Heart right ventricle (tissue), 16 donors: ENCODE measurements at regions not wholly inside any gene's neighbourhood (a gene's known extent, or its start where the extent isn't known, plus 50 kb on each side); places are given as distances from the start of the nearest gene placed in this dataset.

ENCODE experiments used
- ATAC-seq, 8 donors: fragments of 200-7000 bp; cut with Tn5 transposase; one replicate each; pipeline ENCODE4 v1.9.1; 2020; ENCODE audit warnings: mild to moderate bottlenecking in 8 of 8, moderate library complexity in 8 of 8, moderate number of reproducible peaks in 1 of 8
- DNase-seq, 2 donors: peaks; one replicate each; pipeline ENCODE4 v3.0.0-alpha.2; 2020
- H3K27ac ChIP-seq, 10 donors: fragments of 200-600 bp; sonication (generic) in 2 of 10; one replicate each; pipeline versions ENCODE4 v1.5.0 to v1.8.0; 2020 to 2022; ENCODE audit warnings: mild to moderate bottlenecking in 3 of 10
- H3K27me3 ChIP-seq, 7 donors: fragments of 200-600 bp; one replicate each; pipeline ENCODE4 v1.8.0; 2021 to 2022; ENCODE audit warnings: mild to moderate bottlenecking in 2 of 7
- H3K36me3 ChIP-seq, 9 donors: fragments of 200-600 bp; sonication (generic) in 1 of 9; one replicate each; pipeline versions ENCODE4 v1.5.0 to v1.8.0; 2020 to 2022; ENCODE audit warnings: mild to moderate bottlenecking in 2 of 9
- H3K4me1 ChIP-seq, 9 donors: fragments of 200-600 bp; sonication (generic) in 1 of 9; one replicate each; pipeline versions ENCODE4 v1.5.0 to v1.8.0; 2020 to 2022; ENCODE audit warnings: mild to moderate bottlenecking in 4 of 9
- H3K4me3 ChIP-seq, 10 donors: fragments of 200-600 bp; sonication (generic) in 2 of 10; one replicate each; pipeline versions ENCODE4 v1.5.0 to v1.8.0; 2020 to 2022; ENCODE audit warnings: mild to moderate bottlenecking in 7 of 10, moderate library complexity in 2 of 10
- H3K9me3 ChIP-seq, 11 donors: fragments of 200-600 bp in 10 of 11; sonication (generic) in 2 of 11; one replicate each; pipeline versions ENCODE4 v1.5.0 to v1.8.0; 2013 to 2022; ENCODE audit warnings: mild to moderate bottlenecking in 2 of 11, control low read depth in 1 of 11, moderate library complexity in 1 of 11
- CTCF ChIP-seq, 9 donors: fragments of 200-600 bp; sonication (generic) in 2 of 9; IDR thresholded peaks; one replicate each; pipeline versions ENCODE4 v1.5.0 to v1.8.0; 2021 to 2022; ENCODE audit warnings: antibody characterized with exemption in 9 of 9, mild to moderate bottlenecking in 5 of 9, moderate library complexity in 1 of 9
- WGBS, 2 donors: extraction: QIAGEN DNeasy Blood & Tissue Kit; methylation state at CpG; one replicate each; pipeline ENCODE4 v1.1.7; 2013; ENCODE audit warnings: inconsistent platforms in 1 of 2; 5-methylcytosine and 5-hydroxymethylcytosine counted together
- intact Hi-C, 10 donors: fragments of 100-400 bp; cut with DNase I; formaldehyde crosslinking; loops; one replicate each; pipeline versions ENCODE4 v1.11.1 to v1.14.2; 2022
- donor health status: Arrhythmogenic right ventricular cardiomyopathy.
- donor health status: ischemic (EF 13 %, LVEDD 7.1; RV severe dilation, severe dysfunction).
- donor health status: healthy with polysubstance abuse.
- donor health status: DM: no; HTN: yes; CAD: no.
- donor health status: DM: no; HTN: no; CAD: no.
- donor health status: ischemic (EF 25% LVEDD 6.9; RV normal size, moderate dysfunction).
- donor health status: ischemic (EF 25% LVEDD 5.7; RV mildly dilated, moderate dysfunction).
- donor health status: healthy.
- donor health status: DM: yes; HTN: yes; CAD: no.
- donor health status: Ischemic cardiomyopathy.
- donor health status: ischemic (EF 35%, LVEDD 5.7; RV mildly dilated, moderate dysfunction).
- donor health status: nonischemic (EF 11% LVEDD 7.7; RV severe dilation, severe dysfunction).
- donor health status: DM: yes; HTN: yes; CAD: no.
- donor health status: PGD.
- donor health status: ischemic (EF 29% LVEDD 5.4; RV normal size, mild dysfunction).
- donor health status: nonischemic (EF 23%, LVEDD 6.1; RV moderate dilation, normal function).

DNA sequence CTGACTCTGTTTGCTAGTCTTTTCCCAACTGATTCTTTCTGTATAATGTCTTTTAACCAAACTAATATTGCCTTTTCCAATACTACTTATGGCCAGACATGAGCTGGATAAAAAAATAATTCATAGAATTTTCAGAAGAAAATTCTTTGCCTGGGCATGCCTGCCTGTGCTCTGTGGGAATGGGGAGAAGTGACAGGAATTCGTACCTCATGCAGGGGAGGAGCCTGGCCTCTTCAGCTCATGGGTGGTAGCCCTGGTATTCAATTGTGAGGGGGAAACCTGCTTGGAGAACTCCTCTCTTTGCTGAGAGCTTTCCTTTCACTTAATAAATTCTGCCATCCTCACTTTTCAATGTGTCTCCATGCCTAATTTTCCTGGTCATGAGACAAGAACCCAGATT is 928.8 kb downstream of the FAM181B start:
- 58 to 63% methylated on average over 1 of the region's 1 CpG for WGBS, 2 donors
- TF ChIP-seq CTCF (IDR thresholded peaks at IDR 0.05): no peak
- no peaks in the 10 kb centered on the region for H3K36me3 ChIP-seq
- ATAC-seq (no peak), DNase-seq (no peak)
- H3K4me3 ChIP-seq: no peak overlapping the region
- intact Hi-C loops: no loop called here
- no peaks in the 10 kb centered on the region for H3K4me1 ChIP-seq
- H3K27me3 ChIP-seq: no peaks in the 10 kb centered on the region
- H3K27ac ChIP-seq: no peak overlapping the region
- peaks cover 0 to 2% (median 0%) of the 10 kb centered on the region in 11 donors for H3K9me3 ChIP-seq

- intact Hi-C loops: no loop called here
- H3K9me3 ChIP-seq: peaks cover 0 to 2% (median 0%) of the 10 kb centered on the region in 11 donors
- ATAC-seq (no peak), DNase-seq (no peak)
- TF ChIP-seq CTCF (IDR thresholded peaks at IDR 0.05): no peak
- no peak overlapping the region for H3K27ac ChIP-seq
- H3K36me3 ChIP-seq: no peaks in the 10 kb centered on the region
- WGBS, 2 donors: 64 to 66% methylated on average over 3 of the region's 3 CpGs
- H3K27me3 ChIP-seq: no peaks in the 10 kb centered on the region
- no peak overlapping the region for H3K4me3 ChIP-seq
- no peaks in the 10 kb centered on the region for H3K4me1 ChIP-seq
Measured at GRCh38 chr11:81802591-81802990, 931.1 kb downstream of the FAM181B start.

DNA sequence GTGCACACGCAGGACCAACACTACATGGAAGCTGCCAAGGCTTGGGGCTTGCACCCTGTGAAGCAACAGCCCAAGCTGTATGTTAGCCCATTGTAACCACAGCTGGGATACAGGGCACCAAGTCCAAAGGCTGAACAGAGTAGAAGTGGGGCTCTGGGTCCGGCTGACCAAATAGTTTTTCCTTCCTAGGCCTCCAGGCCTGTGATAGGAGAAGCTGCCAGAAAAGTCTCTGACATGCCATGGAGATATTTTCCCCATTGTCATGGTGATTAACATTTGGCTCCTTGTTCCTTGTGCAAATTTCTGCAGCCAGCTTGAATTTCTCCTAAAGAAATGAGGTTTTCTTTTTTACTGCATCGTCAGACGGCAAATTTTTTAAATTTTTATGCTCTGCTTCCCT is 941.2 kb downstream of the FAM181B start:
- WGBS, 2 donors: 63 to 78% methylated on average over 4 of the region's 4 CpGs
- Histone ChIP-seq H3K27ac (no peak overlapping the region), H3K4me3 (no peak overlapping the region), H3K36me3 (no peaks in the 10 kb centered on the region), H3K27me3 (no peaks in the 10 kb centered on the region), H3K4me1 (no peaks in the 10 kb centered on the region), H3K9me3 (no peaks in the 10 kb centered on the region)
- TF ChIP-seq CTCF (IDR thresholded peaks at IDR 0.05): no peak
- intact Hi-C loops: no loop called here
- DNase-seq: no peak
- no peak for ATAC-seq

- Histone ChIP-seq H3K27me3 (no peaks in the 10 kb centered on the region), H3K9me3 (no peaks in the 10 kb centered on the region), H3K4me1 (no peaks in the 10 kb centered on the region), H3K4me3 (no peak overlapping the region), H3K27ac (no peak overlapping the region), H3K36me3 (no peaks in the 10 kb centered on the region)
- 37 to 44% methylated on average over 1 of the region's 1 CpG for WGBS, 2 donors
- DNase-seq (no peak), ATAC-seq (no peak)
- intact Hi-C loops: loop anchor here in 1 of 10 donors (2.0 kb wide), 1 partner anchor 23 kb away; no protein-coding TSS in a partner anchor
- no peak for TF ChIP-seq CTCF (IDR thresholded peaks at IDR 0.05)
Measured at GRCh38 chr11:81787584-81788049, 946.0 kb downstream of the FAM181B start.
